ENCODE measurements at regions not wholly inside any gene's neighbourhood (a gene's known extent, or its start where the extent isn't known, plus 50 kb on each side); places are given as distances from the start of the nearest gene placed in this dataset.

DNA sequence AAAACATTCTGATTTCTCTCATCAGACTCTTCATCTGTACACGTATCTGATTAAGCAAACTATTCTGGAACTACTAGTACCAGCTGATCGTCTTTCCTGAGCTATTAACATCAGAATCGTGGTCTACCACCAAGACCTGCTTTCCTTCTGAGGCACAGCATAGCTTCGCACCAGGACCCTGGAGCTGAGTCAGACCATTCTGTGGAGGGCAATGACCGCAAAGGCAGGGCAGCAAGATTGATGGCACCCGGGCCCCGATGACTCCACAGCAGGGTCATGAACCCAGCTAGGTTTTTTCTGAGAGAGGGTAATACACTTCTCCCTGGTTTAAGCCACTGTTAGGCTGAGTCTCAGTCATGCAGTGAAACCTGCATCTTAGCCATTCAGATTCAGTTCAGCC, 158.7 kb upstream of the GPR12 start:
- Histone ChIP-seq H3K9me3 (ENCODE audit: control insufficient read depth in 4 of 4, insufficient read depth in 3 of 4, low read length in 3 of 4) (peaks cover 0 to 3% (median 0%) of the 10 kb centered on the region in 4 donors), H3K36me3 (ENCODE audit: control insufficient read depth in 4 of 4, insufficient read depth in 4 of 4, low read length in 4 of 4) (no peaks in the 10 kb centered on the region), H3K27ac (ENCODE audit: low read depth in 1 of 2, low read length in 1 of 2) (no peak overlapping the region), H3K4me1 (ENCODE audit: control insufficient read depth in 5 of 5, insufficient read depth in 5 of 5, low read length in 5 of 5) (peaks cover 0 to 23% (median 5%) of the 10 kb centered on the region in 5 donors), H3K27me3 (ENCODE audit: control insufficient read depth in 3 of 3, insufficient read depth in 3 of 3, low read length in 2 of 3) (no peaks in the 10 kb centered on the region), H3K9ac (ENCODE audit: insufficient read depth in 1 of 2, low read length in 2 of 2) (no peak overlapping the region), H3K4me3 (no peak overlapping the region)
- no peak for ATAC-seq (ENCODE audit: insufficient read depth, low FRiP score)
- no peak for DNase-seq
- 79 to 82% methylated on average over 7 of the region's 7 CpGs for WGBS, 2 donors
- TF ChIP-seq, protein P1, sequence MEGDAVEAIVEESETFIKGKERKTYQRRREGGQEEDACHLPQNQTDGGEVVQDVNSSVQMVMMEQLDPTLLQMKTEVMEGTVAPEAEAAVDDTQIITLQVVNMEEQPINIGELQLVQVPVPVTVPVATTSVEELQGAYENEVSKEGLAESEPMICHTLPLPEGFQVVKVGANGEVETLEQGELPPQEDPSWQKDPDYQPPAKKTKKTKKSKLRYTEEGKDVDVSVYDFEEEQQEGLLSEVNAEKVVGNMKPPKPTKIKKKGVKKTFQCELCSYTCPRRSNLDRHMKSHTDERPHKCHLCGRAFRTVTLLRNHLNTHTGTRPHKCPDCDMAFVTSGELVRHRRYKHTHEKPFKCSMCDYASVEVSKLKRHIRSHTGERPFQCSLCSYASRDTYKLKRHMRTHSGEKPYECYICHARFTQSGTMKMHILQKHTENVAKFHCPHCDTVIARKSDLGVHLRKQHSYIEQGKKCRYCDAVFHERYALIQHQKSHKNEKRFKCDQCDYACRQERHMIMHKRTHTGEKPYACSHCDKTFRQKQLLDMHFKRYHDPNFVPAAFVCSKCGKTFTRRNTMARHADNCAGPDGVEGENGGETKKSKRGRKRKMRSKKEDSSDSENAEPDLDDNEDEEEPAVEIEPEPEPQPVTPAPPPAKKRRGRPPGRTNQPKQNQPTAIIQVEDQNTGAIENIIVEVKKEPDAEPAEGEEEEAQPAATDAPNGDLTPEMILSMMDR (IDR thresholded peaks at IDR 0.05; ENCODE audit: control extremely low read depth, extremely low read depth), result no peak

GRCh38 chr13:26914624-26915023, 154.0 kb upstream of the GPR12 start:
- Histone ChIP-seq H3K4me3 (no peak overlapping the region), H3K9ac (ENCODE audit: insufficient read depth in 1 of 2, low read length in 2 of 2) (no peak overlapping the region), H3K36me3 (ENCODE audit: control insufficient read depth in 4 of 4, insufficient read depth in 4 of 4, low read length in 4 of 4) (no peaks in the 10 kb centered on the region), H3K9me3 (ENCODE audit: control insufficient read depth in 4 of 4, insufficient read depth in 3 of 4, low read length in 3 of 4) (peaks cover 0 to 2% (median 0%) of the 10 kb centered on the region in 4 donors), H3K27me3 (ENCODE audit: control insufficient read depth in 3 of 3, insufficient read depth in 3 of 3, low read length in 2 of 3) (no peaks in the 10 kb centered on the region), H3K27ac (ENCODE audit: low read depth in 1 of 2, low read length in 1 of 2) (no peak overlapping the region), H3K4me1 (ENCODE audit: control insufficient read depth in 5 of 5, insufficient read depth in 5 of 5, low read length in 5 of 5) (no peaks in the 10 kb centered on the region)
- DNase-seq (no peak), ATAC-seq (ENCODE audit: insufficient read depth, low FRiP score) (no peak)
- TF ChIP-seq, protein P1 (IDR thresholded peaks at IDR 0.05; ENCODE audit: control extremely low read depth, extremely low read depth), result no peak
- WGBS, 2 donors, result 28 to 49% methylated on average over 7 of the region's 7 CpGs

GRCh38 chr13:26914148-26914547, 153.6 kb upstream of the GPR12 start:
- Histone ChIP-seq H3K9me3 (ENCODE audit: control insufficient read depth in 4 of 4, insufficient read depth in 3 of 4, low read length in 3 of 4) (peaks cover 0 to 2% (median 0%) of the 10 kb centered on the region in 4 donors), H3K4me3 (no peak overlapping the region), H3K36me3 (ENCODE audit: control insufficient read depth in 4 of 4, insufficient read depth in 4 of 4, low read length in 4 of 4) (no peaks in the 10 kb centered on the region), H3K4me1 (ENCODE audit: control insufficient read depth in 5 of 5, insufficient read depth in 5 of 5, low read length in 5 of 5) (no peaks in the 10 kb centered on the region), H3K9ac (ENCODE audit: insufficient read depth in 1 of 2, low read length in 2 of 2) (no peak overlapping the region), H3K27me3 (ENCODE audit: control insufficient read depth in 3 of 3, insufficient read depth in 3 of 3, low read length in 2 of 3) (no peaks in the 10 kb centered on the region), H3K27ac (ENCODE audit: low read depth in 1 of 2, low read length in 1 of 2) (no peak overlapping the region)
- no peak for ATAC-seq (ENCODE audit: insufficient read depth, low FRiP score)
- TF ChIP-seq, protein P1 (IDR thresholded peaks at IDR 0.05; ENCODE audit: control extremely low read depth, extremely low read depth), result no peak
- 89 to 90% methylated on average over 3 of the region's 3 CpGs for WGBS, 2 donors
- no peak for DNase-seq

Data from lung (tissue), 11 donors.